H9 (cell line): ENCODE measurements at regions not wholly inside any gene's neighbourhood (a gene's known extent, or its start where the extent isn't known, plus 50 kb on each side); places are given as distances from the start of the nearest gene placed in this dataset.

Experiments used
- DNase-seq: peaks from one replicate; pipeline ENCODE4 v3.0.0-alpha.2; 2017
- H2AFZ ChIP-seq: one replicate; pipeline ENCODE4 v1.6.1; 2013; ENCODE audit warnings: mild to moderate bottlenecking, low read length, control low read depth, moderate library complexity
- H2AK5ac ChIP-seq: 2 replicates; pipeline ENCODE4 v1.6.1; 2013; ENCODE audit warnings: low read length, control low read depth, mixed read lengths; ENCODE audit not compliant: insufficient read length
- H2BK120ac ChIP-seq: one replicate; pipeline ENCODE4 v1.6.1; 2013; ENCODE audit warnings: low read depth, mild to moderate bottlenecking, low read length, control low read depth, inconsistent platforms; ENCODE audit not compliant: poor library complexity, severe bottlenecking
- H2BK12ac ChIP-seq: 2 replicates; pipeline ENCODE4 v1.6.1; 2013; ENCODE audit warnings: low read length, control low read depth, mixed read lengths, low read depth; ENCODE audit not compliant: insufficient read length
- H2BK15ac ChIP-seq: 2 replicates; pipeline ENCODE4 v1.6.1; 2013; ENCODE audit warnings: low read depth, low read length, control low read depth
- H2BK20ac ChIP-seq: one replicate; pipeline ENCODE4 v1.6.1; 2013; ENCODE audit warnings: low read depth, mild to moderate bottlenecking, low read length, control low read depth, inconsistent platforms; ENCODE audit not compliant: poor library complexity, severe bottlenecking
- H2BK5ac ChIP-seq: 2 replicates; pipeline ENCODE4 v1.6.1; 2013; ENCODE audit warnings: low read length, control low read depth, mixed read lengths; ENCODE audit not compliant: insufficient read length
- H3K14ac ChIP-seq: 2 replicates; pipeline ENCODE4 v1.6.1; 2013; ENCODE audit warnings: low read length, control low read depth; ENCODE audit not compliant: insufficient read depth
- H3K18ac ChIP-seq: 2 replicates; pipeline ENCODE4 v1.6.1; 2013; ENCODE audit warnings: low read depth, mild to moderate bottlenecking, mixed read lengths, low read length, control low read depth; ENCODE audit not compliant: insufficient read length
- H3K23ac ChIP-seq: 2 replicates; pipeline ENCODE4 v1.6.1; 2013; ENCODE audit warnings: low read length, control low read depth, mixed read lengths, low read depth; ENCODE audit not compliant: insufficient read length
- H3K23me2 ChIP-seq: 2 replicates; pipeline ENCODE4 v1.6.1; 2013; ENCODE audit warnings: low read depth, mild to moderate bottlenecking, mixed read lengths, low read length, control low read depth; ENCODE audit not compliant: insufficient read length, poor library complexity, severe bottlenecking
- H3K27ac ChIP-seq: 2 replicates; pipeline ENCODE4 v1.5.1; 2013; ENCODE audit warnings: low read length, control low read depth, mixed read lengths, low read depth; ENCODE audit not compliant: insufficient read length
- H3K27me3 ChIP-seq: 2 replicates; pipeline ENCODE4 v1.6.1; 2013; ENCODE audit warnings: low read length, control low read depth, inconsistent platforms; ENCODE audit not compliant: insufficient read depth
- H3K4ac ChIP-seq: 2 replicates; pipeline ENCODE4 v1.6.1; 2013; ENCODE audit warnings: low read depth, mild to moderate bottlenecking, control low read depth, inconsistent platforms, low read length, moderate library complexity
- H3K4me1 ChIP-seq: 2 replicates; pipeline ENCODE4 v1.6.1; 2013; ENCODE audit warnings: low read length, control low read depth, inconsistent platforms; ENCODE audit not compliant: insufficient read depth
- H3K4me2 ChIP-seq: 2 replicates; pipeline ENCODE4 v1.6.1; 2013; ENCODE audit warnings: low read length, control low read depth, mixed read lengths; ENCODE audit not compliant: insufficient read length, insufficient read depth
- H3K56ac ChIP-seq: 2 replicates; pipeline ENCODE4 v1.6.1; 2013; ENCODE audit warnings: low read depth, mild to moderate bottlenecking, mixed read lengths, low read length, control low read depth; ENCODE audit not compliant: insufficient read length
- H3K79me1 ChIP-seq: 2 replicates; pipeline ENCODE4 v1.6.1; 2013; ENCODE audit warnings: low read depth, mild to moderate bottlenecking, moderate library complexity, low read length, control low read depth, inconsistent platforms; ENCODE audit not compliant: insufficient read depth, poor library complexity, severe bottlenecking
- H3K79me2 ChIP-seq: 2 replicates; pipeline ENCODE4 v1.6.1; 2013; ENCODE audit warnings: low read length, control low read depth, inconsistent platforms; ENCODE audit not compliant: insufficient read depth
- H3K9ac ChIP-seq: 2 replicates; pipeline ENCODE4 v1.6.1; 2013; ENCODE audit warnings: low read length, control low read depth, mixed read lengths; ENCODE audit not compliant: insufficient read length; ENCODE audit errors: extremely low read depth
- H3K9me3 ChIP-seq: one replicate; pipeline ENCODE4 v1.6.1; 2013; ENCODE audit warnings: low read depth, low read length, inconsistent platforms; ENCODE audit not compliant: control insufficient read depth
- H3T11ph ChIP-seq: one replicate; pipeline ENCODE4 v1.6.1; 2013; ENCODE audit warnings: mild to moderate bottlenecking, low read length, control low read depth, inconsistent platforms
- H4K20me1 ChIP-seq: one replicate; pipeline ENCODE4 v1.6.1; 2013; ENCODE audit not compliant: control insufficient read depth, insufficient read length, insufficient read depth
- H4K5ac ChIP-seq: 2 replicates; pipeline ENCODE4 v1.6.1; 2013; ENCODE audit warnings: low read depth, mild to moderate bottlenecking, mixed read lengths, low read length, control low read depth; ENCODE audit not compliant: insufficient read length
- H4K8ac ChIP-seq: replicated peaks from 2 replicates; pipeline ENCODE4 v1.6.1; 2013; ENCODE audit warnings: low read length, control low read depth, mixed read lengths, low read depth; ENCODE audit not compliant: insufficient read length
- H4K91ac ChIP-seq: 2 replicates; pipeline ENCODE4 v1.6.1; 2013; ENCODE audit warnings: low read depth, mild to moderate bottlenecking, moderate library complexity, mixed read lengths, low read length, control low read depth; ENCODE audit not compliant: insufficient read length
- H3K27ac Mint-ChIP-seq, 3 experiments: 2 replicates in 2 of 3; 3 replicates in 1 of 3; pipeline ENCODE4 v1.8.0; 2020 to 2021; ENCODE audit warnings: mixed read lengths in 3 of 3, mild to moderate bottlenecking in 1 of 3, moderate library complexity in 1 of 3
- H3K27me3 Mint-ChIP-seq: 2 replicates; pipeline ENCODE4 v1.8.0; 2021; ENCODE audit warnings: low read depth, mild to moderate bottlenecking, moderate library complexity, mixed read lengths
- H3K36me3 Mint-ChIP-seq, 3 experiments: 2 replicates in 2 of 3; 3 replicates in 1 of 3; pipeline ENCODE4 v1.8.0; 2020 to 2021; ENCODE audit warnings: low read depth in 3 of 3, mixed read lengths in 3 of 3; ENCODE audit not compliant: insufficient read depth in 1 of 3
- H3K4me1 Mint-ChIP-seq, 2 experiments: 2 replicates each; pipeline ENCODE4 v1.8.0; 2020; ENCODE audit warnings: mixed read lengths in 2 of 2
- H3K4me3 Mint-ChIP-seq, 2 experiments: 2 replicates in 1 of 2; 3 replicates in 1 of 2; pipeline ENCODE4 v1.8.0; 2020 to 2021; ENCODE audit warnings: mild to moderate bottlenecking in 2 of 2, mixed read lengths in 2 of 2, moderate library complexity in 1 of 2
- H3K9me3 Mint-ChIP-seq, 2 experiments: 2 replicates in 1 of 2; 3 replicates in 1 of 2; pipeline ENCODE4 v1.8.0; 2020; ENCODE audit warnings: mild to moderate bottlenecking in 2 of 2, mixed read lengths in 2 of 2, moderate library complexity in 1 of 2
- CTCF ChIP-seq: fragments of 200-600 bp; sonication (generic); conservative IDR thresholded peaks from 3 replicates; pipeline ENCODE4 v1.8.0; 2021; ENCODE audit warnings: antibody characterized with exemption, mild to moderate bottlenecking
- WGBS: extraction: QIAGEN DNeasy Blood & Tissue Kit; methylation state at CpG from one replicate; pipeline ENCODE4 v1.1.7; 2013; ENCODE audit warnings: missing lambda C conversion rate, low lambda C conversion rate, mixed read lengths; ENCODE audit not compliant: insufficient read length; ENCODE audit errors: extremely low coverage; 5-methylcytosine and 5-hydroxymethylcytosine counted together

- no peak overlapping the region for H3K56ac ChIP-seq
- no peak overlapping the region for H2BK12ac ChIP-seq
- no peaks in the 10 kb centered on the region for H3K4me1 Mint-ChIP-seq
- H2BK20ac ChIP-seq, result no peak overlapping the region
- H3K9me3 Mint-ChIP-seq, result no peaks in the 10 kb centered on the region
- no peak overlapping the region for H3T11ph ChIP-seq
- H3K27ac Mint-ChIP-seq, result no peak overlapping the region
- H3K27ac ChIP-seq, result no peak overlapping the region
- WGBS, result no CpG with 5 or more reads among the region's 1 CpG
- H3K23me2 ChIP-seq, result no peaks in the 10 kb centered on the region
- H3K4ac ChIP-seq, result no peak overlapping the region
- no peak overlapping the region for H4K5ac ChIP-seq
- no peaks in the 10 kb centered on the region for H3K79me2 ChIP-seq
- no peak overlapping the region for H2AK5ac ChIP-seq
- H3K27me3 Mint-ChIP-seq, result peaks cover 24% of the 10 kb centered on the region
- H3K9ac ChIP-seq, result no peak overlapping the region
- DNase-seq, result no peak
- no peak overlapping the region for H3K18ac ChIP-seq
- H2BK15ac ChIP-seq, result no peak overlapping the region
- no peaks in the 10 kb centered on the region for H3K36me3 Mint-ChIP-seq
- H3K23ac ChIP-seq, result no peak overlapping the region
- no peak for TF ChIP-seq CTCF
- H2BK120ac ChIP-seq, result no peak overlapping the region
- H3K4me2 ChIP-seq, result no peak overlapping the region
- no peak overlapping the region for H2AFZ ChIP-seq
- H4K91ac ChIP-seq, result no peak overlapping the region
- no peaks in the 10 kb centered on the region for H3K27me3 ChIP-seq
- H3K9me3 ChIP-seq, result no peaks in the 10 kb centered on the region
- no peaks in the 10 kb centered on the region for H4K20me1 ChIP-seq
- H3K14ac ChIP-seq, result no peak overlapping the region
- H2BK5ac ChIP-seq, result no peak overlapping the region
- no peak overlapping the region for H4K8ac ChIP-seq
- no peaks in the 10 kb centered on the region for H3K4me1 ChIP-seq
- no peaks in the 10 kb centered on the region for H3K79me1 ChIP-seq
- H3K4me3 Mint-ChIP-seq, result no peak overlapping the region
Observed at GRCh38 chr11:25293166-25293565, 796.3 kb downstream of the LUZP2 start.
